Nucleus accumbens (tissue), 56 donors: ENCODE measurements at regions not wholly inside any gene's neighbourhood (a gene's known extent, or its start where the extent isn't known, plus 50 kb on each side); places are given as distances from the start of the nearest gene placed in this dataset.

Source experiments
- DNase-seq, 56 donors: peaks; one replicate each; lab custom pipeline; 2025; lab: John Stamatoyannopoulos, UW

GRCh38 chr3:18648868-18649462 lies 223.8 kb upstream of the SATB1 start:
- no peak for DNase-seq

GRCh38 chr3:18648159-18648558 lies 223.0 kb upstream of the SATB1 start:
- no peak for DNase-seq

GRCh38 chr3:18645619-18646018 lies 220.5 kb upstream of the SATB1 start:
- no peak for DNase-seq

- no peak for DNase-seq
Measured at GRCh38 chr3:18643281-18643680, 218.1 kb upstream of the SATB1 start.

GRCh38 chr3:18641916-18642315 lies 216.8 kb upstream of the SATB1 start:
- DNase-seq = no peak

- no peak for DNase-seq
Measured at GRCh38 chr3:18635215-18635614, 210.1 kb upstream of the SATB1 start.

GRCh38 chr3:18634461-18634860 lies 209.3 kb upstream of the SATB1 start:
- no peak for DNase-seq

GRCh38 chr3:18633002-18633401 lies 207.9 kb upstream of the SATB1 start:
- DNase-seq = no peak

GRCh38 chr3:18630295-18630694 lies 205.2 kb upstream of the SATB1 start:
- DNase-seq = no peak

- no peak for DNase-seq
Measured at GRCh38 chr3:18625085-18625484, 199.9 kb upstream of the SATB1 start.

GRCh38 chr3:18623220-18623619 lies 198.1 kb upstream of the SATB1 start:
- no peak for DNase-seq

GRCh38 chr3:18618723-18619122 lies 193.6 kb upstream of the SATB1 start:
- no peak for DNase-seq

GRCh38 chr3:18611991-18612390 lies 186.9 kb upstream of the SATB1 start:
- no peak for DNase-seq

GRCh38 chr3:18609187-18609586 lies 184.0 kb upstream of the SATB1 start:
- DNase-seq = no peak

GRCh38 chr3:18597919-18598318 lies 172.8 kb upstream of the SATB1 start:
- DNase-seq = no peak

- DNase-seq = no peak
Measured at GRCh38 chr3:18593231-18593630, 168.1 kb upstream of the SATB1 start.

- no peak for DNase-seq
Measured at GRCh38 chr3:18591120-18591519, 166.0 kb upstream of the SATB1 start.

GRCh38 chr3:18586076-18586475 lies 160.9 kb upstream of the SATB1 start:
- DNase-seq = no peak

GRCh38 chr3:18585004-18585968 lies 160.1 kb upstream of the SATB1 start:
- no peak for DNase-seq

- no peak for DNase-seq
Measured at GRCh38 chr3:18580268-18580667, 155.1 kb upstream of the SATB1 start.

- DNase-seq = no peak
Measured at GRCh38 chr3:18579661-18580060, 154.5 kb upstream of the SATB1 start.

GRCh38 chr3:18575573-18575972 lies 150.4 kb upstream of the SATB1 start:
- no peak for DNase-seq
